GM10847 (cell line): ENCODE measurements at regions not wholly inside any gene's neighbourhood (a gene's known extent, or its start where the extent isn't known, plus 50 kb on each side); places are given as distances from the start of the nearest gene placed in this dataset.

Experiments
- POLR2A ChIP-seq: IDR thresholded peaks from 2 replicates; pipeline ENCODE4 v1.6.1; 2011; ENCODE audit not compliant: insufficient read length; ENCODE audit errors: extremely low read depth

DNA sequence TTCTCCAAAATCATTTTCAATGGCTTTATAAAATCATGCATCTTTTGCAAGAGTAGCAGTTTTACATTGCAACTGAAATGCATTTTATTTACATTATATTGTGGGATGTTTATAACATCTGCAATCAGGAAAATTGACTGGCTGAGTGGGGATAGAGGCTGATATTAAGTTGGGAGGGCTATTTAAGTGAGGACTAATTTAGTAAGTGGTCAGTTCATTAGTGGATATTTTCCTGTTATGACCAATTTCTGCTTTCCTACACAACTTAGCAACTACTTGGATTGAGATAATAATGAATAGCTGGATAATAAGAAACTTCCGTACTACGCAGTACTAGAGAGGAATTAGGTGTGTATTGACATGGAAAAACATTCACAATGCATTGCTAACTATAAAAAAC lies 92.9 kb upstream of the SSBP2 start:
- no peak for TF ChIP-seq POLR2A

DNA sequence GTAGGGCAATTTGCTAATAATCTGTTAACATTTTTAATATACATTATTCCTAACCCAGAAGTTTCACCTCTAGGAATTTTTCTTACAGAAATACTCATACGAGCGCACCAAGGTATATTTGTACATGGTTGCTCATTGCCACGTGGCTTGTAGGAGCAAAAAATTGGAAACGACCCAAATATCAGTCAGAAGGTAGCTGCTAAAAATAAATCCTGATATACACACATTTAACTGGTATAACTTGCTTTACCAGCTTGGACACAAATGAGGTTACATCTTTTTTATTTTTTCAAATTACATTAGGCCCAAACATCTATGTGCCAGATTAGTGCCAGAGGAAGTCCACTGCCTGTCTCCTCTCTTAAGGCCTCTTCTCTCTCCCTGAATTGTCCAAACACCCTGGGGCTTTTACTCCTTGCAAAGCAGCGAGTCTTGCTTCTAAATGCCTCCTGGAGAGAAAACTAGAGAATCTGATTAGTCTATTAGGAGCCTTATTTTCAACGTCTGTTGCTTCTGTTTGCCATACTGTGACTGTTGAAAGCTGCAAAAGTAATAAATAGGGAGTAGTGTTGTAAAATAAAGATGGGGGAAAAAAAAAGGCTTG lies 92.0 kb upstream of the SSBP2 start:
- TF ChIP-seq POLR2A, result no peak

DNA sequence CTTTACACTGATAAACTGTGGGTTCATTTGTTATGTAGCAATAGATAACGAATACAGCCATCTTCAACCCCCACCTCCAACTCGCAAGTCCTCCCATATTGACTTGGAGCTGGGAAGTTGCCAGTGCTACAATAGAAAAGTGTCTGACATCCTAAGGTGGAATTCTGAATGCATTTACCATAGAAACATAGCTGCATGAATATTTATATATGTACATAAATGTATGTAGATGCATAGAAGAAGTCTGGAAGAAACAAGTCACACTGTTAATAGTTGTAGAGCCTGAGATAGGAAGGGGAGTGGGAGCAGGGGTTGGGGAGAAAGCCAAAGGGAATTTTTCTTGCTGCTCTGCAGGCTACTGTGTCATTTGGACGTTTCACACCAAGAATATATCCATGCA lies 88.1 kb upstream of the SSBP2 start:
- TF ChIP-seq POLR2A, result no peak

DNA sequence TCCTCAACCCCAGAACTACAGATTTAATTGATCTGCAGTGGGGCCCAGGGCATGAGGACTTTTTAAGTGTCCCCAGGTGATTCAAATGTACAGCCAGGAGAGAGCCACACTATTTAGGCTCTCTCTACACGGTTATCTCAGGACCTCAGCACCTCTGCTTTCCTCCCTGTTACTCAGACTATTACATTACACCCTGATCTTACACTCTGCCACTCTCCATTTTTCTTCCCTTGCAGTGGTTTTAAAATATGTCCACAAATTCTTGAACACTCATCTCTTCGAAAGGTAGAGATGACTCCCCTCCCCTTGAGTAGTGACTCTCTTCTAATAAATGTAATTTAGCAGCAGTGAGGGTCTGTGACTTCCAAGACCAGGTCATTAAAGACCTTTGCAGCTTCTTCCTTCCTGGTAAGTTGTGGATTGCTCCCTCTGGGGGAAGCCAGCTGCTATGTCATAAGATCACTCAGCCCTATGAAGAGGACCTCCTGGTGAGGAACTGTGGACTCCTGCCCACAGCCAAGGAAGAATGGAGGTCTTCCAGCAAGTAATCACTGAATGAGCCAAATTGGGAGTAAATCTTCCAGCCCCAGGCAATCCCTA lies 87.5 kb upstream of the SSBP2 start:
- no peak for TF ChIP-seq POLR2A

DNA sequence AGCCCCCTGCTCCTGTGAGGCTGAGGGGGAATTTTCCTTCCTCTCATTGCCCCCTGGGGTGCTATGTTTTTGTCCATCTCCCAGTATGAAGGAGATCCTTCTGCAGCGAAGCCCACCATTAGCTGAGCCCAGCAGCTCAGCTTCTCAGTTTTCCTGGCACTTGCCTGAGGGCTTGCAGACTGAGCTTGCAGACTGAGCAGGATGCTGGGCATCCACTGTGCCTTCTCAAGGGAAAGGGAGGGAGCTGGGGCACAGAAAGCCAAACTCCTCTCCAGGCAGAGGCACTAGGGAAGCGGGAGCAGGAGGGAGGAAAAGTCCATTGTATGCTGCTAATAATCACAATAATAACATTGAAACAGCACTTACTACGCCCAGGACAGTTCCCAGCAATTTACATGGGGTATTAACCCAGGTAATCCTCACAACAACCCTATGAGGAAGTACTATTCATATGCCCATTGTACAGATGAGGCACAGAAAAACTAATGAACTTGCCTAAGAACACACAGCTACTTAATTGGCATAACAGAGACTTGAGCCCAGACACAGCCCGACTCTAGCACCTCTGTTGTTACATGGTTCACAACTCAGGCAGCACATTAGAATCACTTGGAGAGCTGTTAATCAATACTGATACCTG lies 86.9 kb upstream of the SSBP2 start:
- no peak for TF ChIP-seq POLR2A

DNA sequence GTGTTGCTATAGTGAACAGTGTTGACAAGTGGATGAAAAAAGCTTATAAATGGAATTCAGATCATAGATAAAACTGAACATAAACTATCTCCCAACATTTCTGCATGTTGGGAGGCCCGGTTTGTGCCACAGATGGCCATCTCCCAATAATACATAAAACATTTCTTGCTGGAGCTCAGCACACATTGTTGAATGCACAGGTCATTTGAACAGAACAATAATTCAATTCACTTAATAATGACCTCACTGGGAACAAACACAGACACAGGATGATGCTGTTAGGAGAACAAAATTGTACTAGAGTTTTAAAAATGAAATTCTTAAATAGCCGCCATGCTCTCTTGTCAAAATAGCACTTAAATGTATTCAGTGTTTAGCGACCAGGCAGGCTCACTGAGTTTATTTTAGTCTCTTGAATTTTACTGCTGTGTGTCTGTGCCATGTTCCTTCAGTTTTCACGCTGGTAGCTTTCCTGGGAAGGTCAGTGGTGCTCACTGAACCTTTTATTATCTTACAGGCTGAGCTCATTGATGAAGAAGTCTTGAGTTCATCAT lies 85.0 kb upstream of the SSBP2 start:
- TF ChIP-seq POLR2A, result no peak

DNA sequence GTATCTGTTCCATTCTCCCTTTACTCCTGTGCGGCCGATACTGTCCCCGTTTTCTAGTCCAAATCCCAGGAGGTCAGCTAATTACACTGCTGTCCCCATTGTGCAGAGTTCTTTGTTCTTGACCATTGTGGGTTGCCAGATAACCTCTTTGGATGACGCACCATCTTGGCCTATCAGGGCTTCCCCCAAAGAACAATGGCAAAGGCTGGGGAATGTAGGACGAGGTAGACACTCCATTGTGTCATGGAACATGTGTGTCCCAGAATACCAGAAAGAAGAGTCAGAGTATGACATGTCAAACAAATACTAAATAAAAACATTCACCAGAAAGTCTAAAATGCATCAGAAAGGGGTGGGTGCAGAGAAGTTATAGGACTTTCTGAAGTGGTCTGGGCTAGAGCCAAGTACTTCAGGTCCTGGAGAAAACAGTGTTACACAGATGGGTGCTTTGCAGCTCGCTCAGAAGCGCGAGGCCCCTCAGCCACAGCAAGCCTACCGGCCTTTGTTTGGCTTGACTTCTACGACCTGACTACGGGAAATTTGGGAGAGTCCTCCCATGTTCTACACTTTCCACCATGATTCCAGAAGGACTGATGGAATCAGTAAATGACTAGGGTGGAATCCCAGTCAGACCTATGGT lies 83.2 kb upstream of the SSBP2 start:
- no peak for TF ChIP-seq POLR2A

DNA sequence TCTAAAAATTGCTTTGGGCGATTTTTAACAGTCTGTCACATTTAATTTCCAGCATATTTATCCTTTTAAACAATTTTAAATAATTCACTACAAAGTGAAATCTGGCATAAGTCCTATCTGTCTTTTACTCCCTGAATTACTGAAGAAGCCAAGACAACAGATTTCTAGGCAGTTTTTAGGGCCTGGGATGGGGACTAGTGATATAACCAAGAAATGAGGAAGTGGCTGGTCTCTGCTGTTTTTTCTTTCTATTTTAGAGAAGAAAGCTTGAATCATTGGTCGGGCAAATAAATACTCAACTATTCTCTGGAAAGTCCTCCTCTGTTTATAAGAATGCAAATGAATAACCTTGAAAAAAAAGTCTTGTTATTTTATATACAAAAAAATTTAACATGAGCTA lies 79.7 kb upstream of the SSBP2 start:
- no peak for TF ChIP-seq POLR2A

DNA sequence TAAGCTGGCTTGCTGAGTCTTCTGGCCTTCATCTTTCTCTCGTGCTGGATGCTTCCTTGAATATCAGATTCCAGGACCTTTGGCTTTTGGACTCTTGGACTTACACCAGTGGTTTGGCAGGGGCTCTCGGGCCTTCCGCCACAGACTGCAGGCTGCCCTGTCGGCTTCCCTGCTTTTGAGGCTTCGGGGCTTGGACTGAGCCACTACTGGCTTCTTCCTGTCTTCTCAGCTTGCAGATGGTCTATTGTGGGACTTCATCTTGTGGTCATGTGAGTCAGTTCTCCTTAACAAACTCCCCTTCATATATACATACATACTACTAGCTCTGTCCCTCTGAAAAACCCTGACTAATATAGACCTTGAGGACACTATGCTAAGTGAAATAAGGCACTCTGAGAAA lies 78.3 kb upstream of the SSBP2 start:
- no peak for TF ChIP-seq POLR2A

DNA sequence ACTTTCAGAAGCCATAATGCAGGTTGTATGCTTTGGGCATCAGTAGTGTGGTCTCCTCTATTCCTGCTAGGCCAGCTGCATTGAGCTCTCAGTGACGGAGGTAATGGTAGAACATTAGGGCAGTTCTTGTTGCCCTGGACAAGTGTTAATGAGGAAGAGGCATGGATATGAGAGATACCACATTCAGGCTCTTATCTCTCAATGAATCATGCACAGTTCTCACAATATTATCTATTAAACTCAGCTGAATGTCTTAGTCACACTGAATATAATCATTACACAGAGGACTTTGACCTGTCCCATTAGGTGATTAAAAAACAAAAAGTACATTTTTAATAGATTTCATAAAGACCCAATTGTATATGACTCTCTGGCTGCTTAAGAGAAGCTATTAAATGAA lies 76.6 kb upstream of the SSBP2 start:
- no peak for TF ChIP-seq POLR2A

DNA sequence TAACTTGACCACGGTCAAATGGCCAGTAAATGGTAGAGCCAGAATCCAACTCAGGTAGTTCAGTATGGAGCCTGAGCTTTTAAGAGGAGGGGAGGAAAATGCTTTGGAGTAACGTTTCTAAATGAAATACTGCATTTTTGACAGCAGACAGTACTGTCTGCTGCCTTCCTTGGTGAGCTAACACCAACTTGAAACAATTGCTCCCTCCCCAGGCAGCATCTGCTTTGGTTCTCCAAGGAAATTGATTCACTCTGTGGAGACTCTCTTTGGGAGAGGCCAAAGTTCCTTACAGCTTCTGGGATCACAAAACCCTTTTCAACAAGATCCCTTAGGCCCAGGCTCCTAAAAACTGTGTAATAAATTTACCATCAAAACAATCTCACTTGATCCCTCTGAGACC lies 75.2 kb upstream of the SSBP2 start:
- no peak for TF ChIP-seq POLR2A

DNA sequence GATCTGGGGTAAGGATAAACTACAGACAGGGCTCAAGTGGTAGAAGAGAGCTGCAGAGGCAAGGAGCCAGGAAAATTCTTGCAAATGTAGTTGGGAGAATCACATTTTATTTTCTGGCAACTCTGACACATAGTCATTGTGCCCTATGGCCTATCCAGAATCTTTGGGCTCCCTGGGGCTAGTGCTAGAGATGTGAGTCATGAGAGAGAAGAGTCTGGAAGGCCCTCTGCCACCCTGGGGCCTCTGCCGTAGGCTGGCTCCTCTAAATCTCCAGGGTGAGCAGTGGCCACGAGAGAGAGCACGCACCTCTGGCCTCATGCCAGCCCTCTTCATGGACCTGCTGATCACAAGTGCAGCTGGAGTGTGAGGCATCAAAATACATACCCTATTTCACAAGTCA lies 74.3 kb upstream of the SSBP2 start:
- TF ChIP-seq POLR2A, result no peak

DNA sequence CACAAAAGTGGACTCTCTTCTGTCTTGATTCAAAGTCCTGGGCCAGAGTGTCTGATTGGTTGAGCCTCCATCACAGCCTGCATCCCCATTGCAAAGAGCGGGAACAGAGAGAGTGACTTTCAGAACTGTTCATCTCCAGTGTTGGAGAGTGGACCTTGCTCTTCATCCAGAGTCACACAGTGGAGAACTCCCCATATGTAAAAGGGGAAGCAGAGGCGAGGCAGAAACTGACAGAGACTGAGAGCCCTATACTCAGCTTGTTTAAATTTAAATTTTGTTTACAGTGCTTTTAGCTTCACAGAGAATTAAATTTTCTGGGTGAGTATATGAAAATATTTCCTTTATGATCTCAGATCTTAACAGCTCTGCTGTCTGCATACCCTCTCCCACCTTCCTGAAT lies 70.0 kb upstream of the SSBP2 start:
- TF ChIP-seq POLR2A, result no peak

DNA sequence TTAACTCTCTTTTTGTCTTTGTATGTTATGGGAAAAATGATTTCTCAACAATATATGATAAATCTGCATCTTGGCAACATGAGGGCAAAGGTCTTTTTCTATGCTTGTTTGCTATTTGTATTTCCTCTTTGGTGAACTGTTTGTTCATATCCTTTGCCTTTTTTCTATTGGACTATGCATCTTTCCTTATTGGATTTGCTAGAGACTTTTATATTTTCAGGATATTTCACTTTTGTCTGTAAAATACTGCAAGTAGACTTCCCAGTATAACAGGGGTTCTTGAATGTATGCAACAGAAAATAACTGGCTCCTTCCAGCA lies 69.4 kb upstream of the SSBP2 start:
- no peak for TF ChIP-seq POLR2A

DNA sequence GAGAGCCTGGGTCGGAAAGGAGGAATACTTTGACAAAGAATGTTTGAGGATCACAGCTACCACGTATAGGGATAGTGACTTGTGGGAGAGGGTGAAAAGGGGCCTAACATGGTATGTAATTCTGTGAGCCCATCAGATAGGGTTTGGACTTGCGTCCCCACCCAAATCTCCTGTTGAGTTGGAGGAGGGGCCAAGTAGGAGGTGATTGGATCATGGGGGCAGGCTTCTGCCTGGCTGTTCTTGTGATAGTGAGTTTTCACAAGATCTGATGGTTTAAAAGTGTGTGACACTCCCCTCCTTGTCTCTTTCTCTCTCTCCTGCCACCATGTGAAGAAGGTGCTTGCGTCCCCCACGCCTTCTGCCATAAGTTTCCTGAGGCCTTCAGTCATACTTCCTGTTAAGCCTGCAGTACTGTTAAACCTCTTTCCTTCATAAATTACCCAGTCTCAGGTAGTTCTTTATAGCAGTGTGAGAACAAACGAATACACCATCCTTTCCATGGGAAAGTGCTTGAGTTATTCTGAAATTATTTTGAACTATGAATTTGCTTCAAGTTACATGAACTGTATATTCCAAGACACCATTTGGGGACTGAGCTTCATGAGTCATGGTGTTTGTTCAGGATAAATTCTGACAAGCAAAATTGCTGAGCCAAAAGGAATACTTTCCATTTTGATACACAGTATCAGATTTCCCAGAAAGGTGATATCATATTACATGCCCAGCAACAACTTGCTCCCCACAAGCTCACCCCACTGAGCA lies 68.8 kb upstream of the SSBP2 start:
- no peak for TF ChIP-seq POLR2A

DNA sequence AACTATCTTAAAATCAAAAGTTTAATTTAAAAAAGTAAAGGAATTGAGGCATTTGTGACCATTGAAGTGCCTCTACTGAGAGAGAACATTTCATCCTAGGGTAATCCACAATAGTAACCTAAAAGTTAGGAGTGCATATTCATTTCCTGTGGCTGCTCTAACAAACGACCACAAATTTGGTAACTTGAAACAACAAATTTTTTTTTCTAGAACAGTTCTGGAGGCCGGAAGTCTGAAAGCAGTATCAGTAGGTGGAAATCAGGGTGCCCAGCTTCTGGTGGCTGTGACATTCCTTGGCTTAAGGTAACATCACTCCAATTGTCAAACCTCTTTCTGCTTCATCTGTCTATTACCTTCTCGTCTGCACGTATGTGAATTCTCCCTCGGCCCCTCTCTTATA lies 67.1 kb upstream of the SSBP2 start:
- TF ChIP-seq POLR2A, result no peak
